SK-N-SH treated with all-trans-retinoic acid at 6 μM for 48 hours (cell line): ENCODE measurements at regions not wholly inside any gene's neighbourhood (a gene's known extent, or its start where the extent isn't known, plus 50 kb on each side); places are given as distances from the start of the nearest gene placed in this dataset.

Source experiments
- CSDC2 ChIP-seq: fragments of 250-450 bp; sonication (Bioruptor Pico); IDR thresholded peaks from 2 replicates; pipeline ENCODE4 v1.5.0; 2020; ENCODE audit warnings: mild to moderate bottlenecking, moderate library complexity
- SNAI2 ChIP-seq: fragments of 250-450 bp; sonication (Bioruptor Pico); IDR thresholded peaks from 2 replicates; pipeline ENCODE4 v1.5.0; 2020; ENCODE audit warnings: mild to moderate bottlenecking, moderate library complexity

GRCh38 chr1:228655796-228656394, 79.4 kb upstream of the RHOU start:
- TF ChIP-seq SNAI2 (CRISPR knock-in tag) (no peak), CSDC2 (CRISPR knock-in tag) (no peak)
